ENCODE measurements at regions not wholly inside any gene's neighbourhood (a gene's known extent, or its start where the extent isn't known, plus 50 kb on each side); places are given as distances from the start of the nearest gene placed in this dataset.
"Not testable (repeated sequence)": the region's sequence is repeated elsewhere in the genome, so short reads cannot be mapped to it uniquely, and the experiment has no call there.

- DNase-seq, result no peak
These were observed 557.9 kb downstream of the UQCRFS1 start for GRCh38 chr19:28655054-28655453.

GRCh38 chr19:28652765-28653164 lies 560.2 kb downstream of the UQCRFS1 start:
- no peak for DNase-seq

- DNase-seq, result no peak
These were observed 566.3 kb downstream of the UQCRFS1 start for GRCh38 chr19:28646629-28647028.

DNA sequence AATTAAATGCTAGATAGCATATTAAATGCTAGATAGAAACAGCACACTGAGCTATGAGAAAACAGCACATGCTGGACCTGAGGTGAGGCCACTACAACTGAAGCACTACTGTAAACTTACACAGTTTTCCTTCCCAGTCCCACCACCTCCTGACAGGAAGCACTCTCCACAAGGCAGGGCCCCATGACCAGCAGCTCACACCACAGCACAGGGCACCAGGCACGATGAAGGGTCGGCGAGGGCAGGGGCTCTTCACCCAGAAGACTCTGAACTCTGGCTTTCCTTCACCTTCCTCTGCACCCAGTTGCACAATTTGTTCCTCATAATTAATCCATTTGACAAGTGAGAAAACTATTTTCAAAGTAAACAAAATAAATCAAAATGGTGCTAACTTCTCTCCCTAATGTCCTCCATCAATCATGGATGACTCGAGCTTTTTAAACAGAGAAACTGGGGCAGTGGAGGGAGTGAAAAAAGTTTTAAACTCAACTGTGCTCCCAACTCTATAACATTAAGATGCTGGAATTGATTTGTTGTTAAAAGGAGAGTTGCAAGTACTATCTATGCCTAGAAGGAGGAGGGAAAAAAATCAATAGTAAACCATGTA lies 568.7 kb downstream of the UQCRFS1 start:
- DNase-seq, result no peak

GRCh38 chr19:28642787-28643683 lies 569.9 kb downstream of the UQCRFS1 start:
- DNase-seq, result no peak

GRCh38 chr19:28641395-28641794 lies 571.6 kb downstream of the UQCRFS1 start:
- DNase-seq, result no peak

DNA sequence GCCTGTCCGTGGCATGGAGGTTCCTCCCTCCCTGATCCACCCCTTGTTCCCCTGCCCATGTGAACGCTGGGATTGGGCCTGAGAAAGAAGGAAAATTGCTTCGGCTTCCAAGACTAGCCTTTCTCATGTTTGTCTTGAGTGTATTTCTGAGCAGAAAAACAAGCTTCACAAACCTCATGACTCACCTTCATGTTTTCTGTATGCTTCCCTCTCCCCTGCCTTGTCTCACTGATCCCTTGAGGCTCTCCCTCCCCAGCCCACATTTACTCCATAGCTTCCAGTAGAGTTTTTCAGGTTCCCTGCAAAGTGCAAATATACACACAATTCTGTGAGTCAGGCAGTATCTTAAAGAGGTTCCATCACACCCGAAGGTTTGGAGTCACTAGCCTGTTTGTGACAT lies 572.4 kb downstream of the UQCRFS1 start:
- no peak for DNase-seq

DNA sequence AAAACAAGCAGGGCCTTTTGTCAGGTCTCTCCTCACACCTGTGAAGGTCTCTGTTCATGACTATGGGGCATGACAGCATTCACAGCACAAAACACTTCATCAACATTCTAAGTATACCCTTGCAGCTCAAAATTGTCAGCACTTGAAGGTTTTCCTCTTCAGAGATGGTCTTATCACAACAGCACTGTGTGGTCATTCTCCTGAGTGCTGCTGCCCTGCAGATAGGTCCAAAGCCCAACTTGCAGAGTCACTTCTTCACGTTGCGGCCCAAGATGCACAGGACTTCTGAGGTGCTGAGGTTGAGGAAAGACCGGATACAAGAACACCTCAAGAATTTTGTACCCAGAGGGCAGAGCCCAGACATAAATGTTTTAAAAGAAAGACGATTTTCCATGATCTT lies 574.5 kb downstream of the UQCRFS1 start:
- no peak for DNase-seq

DNA sequence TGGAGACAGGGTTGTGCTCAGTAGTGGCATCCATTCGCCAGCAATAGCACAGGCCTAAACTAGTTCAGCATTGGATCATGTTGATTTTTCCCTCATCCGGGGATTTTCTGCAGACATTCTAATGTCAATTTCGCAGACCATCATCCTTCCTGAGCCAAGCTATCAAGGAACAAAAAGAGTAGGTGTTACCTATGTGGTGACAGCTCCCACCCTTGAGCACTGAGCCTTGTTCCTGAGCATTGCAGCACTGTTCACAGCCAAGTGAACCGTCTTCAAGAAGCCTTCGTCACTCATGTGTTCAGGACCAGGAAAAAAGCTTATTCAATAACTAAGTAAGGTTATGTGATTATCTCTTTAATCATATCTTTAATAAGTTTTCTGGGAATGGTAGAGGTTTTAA lies 576.2 kb downstream of the UQCRFS1 start:
- DNase-seq, result no peak

- DNase-seq, result no peak
These were observed 576.8 kb downstream of the UQCRFS1 start for GRCh38 chr19:28636016-28636629.

- DNase-seq, result no peak
These were observed 578.1 kb downstream of the UQCRFS1 start for GRCh38 chr19:28634837-28635236.

DNA sequence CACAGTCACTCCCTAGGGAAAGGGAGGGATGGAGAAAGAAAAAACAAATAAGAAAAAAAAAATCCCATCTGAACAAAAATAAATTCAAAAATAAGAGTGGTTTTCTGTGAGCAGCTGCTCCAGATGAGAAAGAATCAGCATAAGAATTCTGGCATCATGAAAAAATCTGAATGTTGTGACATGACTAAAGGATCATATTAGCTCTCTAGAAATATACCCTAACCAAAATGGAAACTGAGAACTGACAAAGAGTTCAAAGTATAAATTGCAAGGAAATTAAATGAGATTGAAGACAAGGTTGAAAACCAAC lies 579.0 kb downstream of the UQCRFS1 start:
- DNase-seq, result no peak

DNA sequence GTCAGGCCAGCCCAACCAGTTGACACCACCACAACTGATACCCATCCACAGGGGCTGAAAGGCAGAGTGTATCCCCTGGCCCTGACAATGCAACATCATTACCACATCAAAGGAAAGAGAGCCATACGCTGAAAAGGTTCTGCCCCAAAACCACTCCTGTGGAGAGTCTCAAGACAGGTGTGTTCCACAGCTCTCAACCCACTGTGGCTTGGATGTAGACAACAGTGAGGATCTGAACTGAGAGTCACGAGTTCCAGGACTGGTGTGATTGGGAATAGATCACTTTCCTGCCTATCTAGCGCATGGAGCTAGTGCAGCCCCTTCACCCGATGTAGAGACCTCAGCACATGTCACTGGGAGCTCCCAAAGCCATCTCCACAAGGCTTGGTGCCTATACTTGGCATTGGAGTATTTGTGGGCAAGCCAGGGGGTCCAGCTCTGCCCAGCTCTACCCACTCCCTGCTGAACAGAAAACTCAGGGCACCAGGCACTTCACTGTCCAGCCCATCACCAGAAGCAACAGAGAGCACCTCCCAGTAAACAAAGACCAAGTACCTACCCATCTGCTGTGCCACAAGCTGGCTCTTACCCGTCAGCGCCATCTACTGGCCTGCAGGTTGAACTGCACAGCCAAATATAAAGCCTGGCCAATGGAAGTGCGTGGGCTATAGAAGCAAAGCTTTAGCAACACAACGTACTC lies 579.5 kb downstream of the UQCRFS1 start:
- DNase-seq, result no peak

GRCh38 chr19:28632371-28633080 lies 580.4 kb downstream of the UQCRFS1 start:
- DNase-seq, result no peak

DNA sequence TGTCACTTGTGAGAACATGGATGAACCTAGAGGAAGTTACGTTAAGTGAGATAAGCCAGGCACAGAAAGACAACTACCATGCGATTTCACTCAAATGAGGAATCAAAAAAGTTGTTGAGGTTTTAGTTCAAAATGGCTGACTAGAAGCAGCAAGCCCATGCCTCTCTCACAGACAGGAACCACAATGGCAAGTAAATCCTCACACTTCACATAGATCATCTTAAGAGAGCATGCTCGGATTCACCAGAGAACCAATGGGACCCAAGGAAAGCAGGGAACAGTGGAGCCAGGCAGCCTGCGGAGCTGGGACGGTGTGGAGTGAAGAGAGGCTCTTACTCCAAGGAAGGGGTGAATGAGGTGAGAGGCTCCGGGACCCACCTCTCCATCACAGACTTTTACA lies 581.0 kb downstream of the UQCRFS1 start:
- DNase-seq, result no peak

DNA sequence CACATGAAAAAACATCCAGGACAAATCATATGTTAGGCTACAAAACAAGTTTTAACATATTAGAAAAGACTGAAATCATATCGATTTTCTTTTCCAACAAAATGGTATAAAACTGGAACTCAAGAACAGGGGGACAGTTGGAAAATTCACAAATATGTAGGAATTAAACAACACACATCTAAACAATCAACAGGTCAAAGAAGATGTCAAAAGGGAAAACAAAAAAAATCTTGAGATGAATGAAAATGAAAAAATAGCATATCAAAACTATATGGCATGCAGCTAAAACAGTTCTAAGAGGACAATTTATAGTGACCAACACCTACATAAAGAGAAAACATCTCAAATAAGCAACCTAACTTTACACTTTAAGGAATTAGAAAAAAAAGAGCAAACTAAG lies 585.3 kb downstream of the UQCRFS1 start:
- DNase-seq, result no peak

GRCh38 chr19:28626407-28626806 lies 586.5 kb downstream of the UQCRFS1 start:
- DNase-seq, result not testable (repeated sequence)

DNA sequence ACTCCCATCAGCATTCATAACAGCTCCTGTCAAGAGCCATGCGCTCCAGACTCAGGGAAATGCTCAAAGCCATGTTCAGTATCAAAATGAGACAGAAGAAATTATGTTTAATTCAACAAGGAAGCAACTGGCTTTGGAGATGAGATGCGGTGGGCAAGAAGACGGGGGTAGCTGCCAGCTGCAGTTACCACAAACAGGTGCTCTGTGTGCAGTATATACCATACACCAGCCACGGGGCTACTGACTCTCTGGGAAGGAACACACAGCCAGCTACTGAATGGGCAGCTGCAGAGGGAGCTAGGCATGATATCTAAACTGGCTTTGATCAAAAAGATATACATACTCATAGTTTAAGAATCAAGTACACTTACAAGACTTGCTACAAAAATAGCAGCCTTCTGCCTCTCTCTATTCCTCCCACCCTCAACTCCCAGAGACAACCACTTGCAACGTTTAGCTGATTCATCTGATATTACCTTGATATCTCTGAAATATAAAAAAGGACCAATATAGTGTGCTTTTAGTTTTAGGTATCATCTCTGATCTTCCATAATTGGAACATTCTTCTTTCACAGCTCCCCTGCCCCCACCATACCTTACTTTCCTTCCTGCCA lies 593.0 kb downstream of the UQCRFS1 start:
- no peak for DNase-seq

- no peak for DNase-seq
These were observed 594.4 kb downstream of the UQCRFS1 start for GRCh38 chr19:28618504-28618903.

DNA sequence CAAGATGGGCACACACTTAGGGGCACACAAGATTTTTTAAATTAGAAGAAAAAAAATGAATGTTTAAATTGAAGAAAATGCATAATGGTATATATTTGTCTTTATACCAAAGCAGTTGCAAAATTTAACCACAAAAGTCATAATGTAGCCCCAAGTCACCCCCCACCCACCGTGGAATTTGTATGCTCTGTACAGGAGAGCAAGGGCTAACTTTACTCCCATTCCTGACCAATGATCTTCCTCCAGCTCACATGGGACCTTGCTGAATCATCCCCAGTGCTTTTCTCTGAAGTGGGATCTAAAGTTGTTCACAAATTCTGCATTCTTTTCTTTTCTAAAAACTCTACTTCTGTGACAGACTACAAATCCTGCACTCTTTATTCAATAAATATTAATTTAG lies 597.0 kb downstream of the UQCRFS1 start:
- DNase-seq, result no peak

DNA sequence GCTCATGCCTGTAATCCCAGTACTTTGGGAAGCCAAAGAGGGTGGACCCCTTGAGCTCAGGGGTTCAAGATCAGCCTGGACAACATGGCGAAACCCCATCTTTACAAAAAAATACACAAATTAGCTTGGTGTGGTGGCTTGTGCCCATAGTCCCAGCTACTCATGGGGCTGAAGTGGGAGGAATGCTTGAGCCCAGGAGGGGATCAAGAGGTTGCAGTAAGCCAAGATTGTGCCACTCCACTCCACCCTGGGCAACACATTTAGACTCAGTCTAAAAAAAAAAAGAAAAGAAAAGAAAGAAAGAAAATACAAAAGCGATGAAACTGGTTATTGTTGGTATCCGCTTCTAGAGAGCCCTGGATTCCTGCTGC lies 597.4 kb downstream of the UQCRFS1 start:
- no peak for DNase-seq
